ENCODE measurements at regions not wholly inside any gene's neighbourhood (a gene's known extent, or its start where the extent isn't known, plus 50 kb on each side); places are given as distances from the start of the nearest gene placed in this dataset.

- DNase-seq (ENCODE audit: low read depth) = no peak
These were observed 123.4 kb downstream of the CEBPB start for GRCh38 chr20:50313827-50314677.

- DNase-seq (ENCODE audit: low read depth) = no peak
These were observed 124.2 kb downstream of the CEBPB start for GRCh38 chr20:50314678-50315335.

- no peak for DNase-seq (ENCODE audit: low read depth)
These were observed 125.2 kb downstream of the CEBPB start for GRCh38 chr20:50315586-50316551.

GRCh38 chr20:50317116-50317515, 126.5 kb downstream of the CEBPB start:
- DNase-seq (ENCODE audit: low read depth) = no peak

- no peak for DNase-seq (ENCODE audit: low read depth)
These were observed 127.0 kb downstream of the CEBPB start for GRCh38 chr20:50317609-50318008.

- no peak for DNase-seq (ENCODE audit: low read depth)
These were observed 128.1 kb downstream of the CEBPB start for GRCh38 chr20:50318710-50319109.

- no peak for DNase-seq (ENCODE audit: low read depth)
These were observed 129.6 kb downstream of the CEBPB start for GRCh38 chr20:50320005-50320900.

GRCh38 chr20:50320901-50321796, 130.5 kb downstream of the CEBPB start:
- DNase-seq (ENCODE audit: low read depth) = no peak

GRCh38 chr20:50321797-50322480, 131.3 kb downstream of the CEBPB start:
- no peak for DNase-seq (ENCODE audit: low read depth)

- no peak for DNase-seq (ENCODE audit: low read depth)
These were observed 132.1 kb downstream of the CEBPB start for GRCh38 chr20:50322703-50323131.

GRCh38 chr20:50323209-50323608, 132.6 kb downstream of the CEBPB start:
- no peak for DNase-seq (ENCODE audit: low read depth)

- no peak for DNase-seq (ENCODE audit: low read depth)
These were observed 133.4 kb downstream of the CEBPB start for GRCh38 chr20:50323777-50324775.

- DNase-seq (ENCODE audit: low read depth) = no peak
These were observed 134.6 kb downstream of the CEBPB start for GRCh38 chr20:50325215-50325614.

GRCh38 chr20:50325651-50326050, 135.0 kb downstream of the CEBPB start:
- DNase-seq (ENCODE audit: low read depth) = no peak

GRCh38 chr20:50327666-50328065, 137.0 kb downstream of the CEBPB start:
- no peak for DNase-seq (ENCODE audit: low read depth)

GRCh38 chr20:50328222-50328979, 137.8 kb downstream of the CEBPB start:
- DNase-seq (ENCODE audit: low read depth) = no peak

All from activated gamma-delta T cell treated with anti-CD3 and anti-CD28 coated beads, Interleukin-2, amount 50 U/mL, for 16 hours (primary cell).